Renal cortical epithelial cell (primary cell): ENCODE measurements at regions not wholly inside any gene's neighbourhood (a gene's known extent, or its start where the extent isn't known, plus 50 kb on each side); places are given as distances from the start of the nearest gene placed in this dataset.
"Not testable (repeated sequence)": the region's sequence is repeated elsewhere in the genome, so short reads cannot be mapped to it uniquely, and the experiment has no call there.

Experiments
- DNase-seq: peaks from one replicate; pipeline ENCODE4 v3.0.0-alpha.2; 2011; ENCODE audit warnings: low read depth

GRCh38 chr10:71020061-71020460, 131.7 kb upstream of the PCBD1 start:
- not testable (repeated sequence) for DNase-seq

- DNase-seq: no peak
These were observed 133.0 kb upstream of the PCBD1 start for GRCh38 chr10:71021402-71021801.

- no peak for DNase-seq
These were observed 135.4 kb upstream of the PCBD1 start for GRCh38 chr10:71023704-71024283.

- DNase-seq: no peak
These were observed 136.1 kb upstream of the PCBD1 start for GRCh38 chr10:71024490-71024889.

GRCh38 chr10:71025535-71025934, 137.2 kb upstream of the PCBD1 start:
- DNase-seq: peak; percentile 27

GRCh38 chr10:71028066-71028465, 139.7 kb upstream of the PCBD1 start:
- DNase-seq: no peak

GRCh38 chr10:71029411-71029892, 141.1 kb upstream of the PCBD1 start:
- DNase-seq: no peak

GRCh38 chr10:71029907-71030306, 141.5 kb upstream of the PCBD1 start:
- no peak for DNase-seq

- DNase-seq: no peak
These were observed 142.7 kb upstream of the PCBD1 start for GRCh38 chr10:71031026-71031425.

GRCh38 chr10:71031603-71032002, 143.2 kb upstream of the PCBD1 start:
- no peak for DNase-seq

- no peak for DNase-seq
These were observed 144.5 kb upstream of the PCBD1 start for GRCh38 chr10:71032887-71033286.

- DNase-seq: no peak
These were observed 145.1 kb upstream of the PCBD1 start for GRCh38 chr10:71033396-71033980.

- DNase-seq: no peak
These were observed 147.3 kb upstream of the PCBD1 start for GRCh38 chr10:71035511-71036296.

GRCh38 chr10:71036297-71036966, 148.1 kb upstream of the PCBD1 start:
- no peak for DNase-seq

- no peak for DNase-seq
These were observed 149.8 kb upstream of the PCBD1 start for GRCh38 chr10:71038091-71038633.

- DNase-seq: no peak
These were observed 150.6 kb upstream of the PCBD1 start for GRCh38 chr10:71038921-71039320.

- DNase-seq: no peak
These were observed 151.2 kb upstream of the PCBD1 start for GRCh38 chr10:71039551-71039950.

- no peak for DNase-seq
These were observed 152.0 kb upstream of the PCBD1 start for GRCh38 chr10:71040343-71040742.

GRCh38 chr10:71040846-71041605, 152.7 kb upstream of the PCBD1 start:
- DNase-seq: no peak

- DNase-seq: no peak
These were observed 153.9 kb upstream of the PCBD1 start for GRCh38 chr10:71042216-71042615.

GRCh38 chr10:71042699-71043098, 154.3 kb upstream of the PCBD1 start:
- no peak for DNase-seq
